CD14-positive monocyte (primary cell): ENCODE measurements at regions not wholly inside any gene's neighbourhood (a gene's known extent, or its start where the extent isn't known, plus 50 kb on each side); places are given as distances from the start of the nearest gene placed in this dataset.

Source experiments
- DNase-seq, 3 donors: peaks; one replicate each; pipeline ENCODE4 v3.0.0-alpha.2; 2011 to 2022
- H2AFZ ChIP-seq: 2 replicates; pipeline ENCODE4 v1.6.0; 2012; ENCODE audit warnings: mild to moderate bottlenecking, low read depth, low read length, inconsistent platforms; ENCODE audit not compliant: insufficient read depth, poor library complexity, severe bottlenecking
- H3K27ac ChIP-seq, 2 donors: 1 replicate in 1 of 2; 2 replicates in 1 of 2; pipeline ENCODE4 v1.5.1; 2012 to 2013; ENCODE audit warnings: low read length in 2 of 2, control low read depth in 1 of 2, inconsistent platforms in 1 of 2, low read depth in 1 of 2, mild to moderate bottlenecking in 1 of 2
- H3K27me3 ChIP-seq, 2 donors: one replicate each; pipeline versions ENCODE4 v1.6.0 to v1.6.1; 2011 to 2013; ENCODE audit warnings: low read length in 2 of 2; ENCODE audit not compliant: control insufficient read depth in 2 of 2, insufficient read depth in 2 of 2
- H3K36me3 ChIP-seq, 2 donors: replicated peaks in 1 of 2; 1 replicate in 1 of 2; 2 replicates in 1 of 2; pipeline versions ENCODE4 v1.5.1 to v1.6.1; 2012 to 2013; ENCODE audit warnings: low read length in 2 of 2, control low read depth in 1 of 2, inconsistent platforms in 1 of 2, mild to moderate bottlenecking in 1 of 2; ENCODE audit not compliant: insufficient read depth in 2 of 2, control insufficient read depth in 1 of 2
- H3K4me1 ChIP-seq, 2 donors: 1 replicate in 1 of 2; 2 replicates in 1 of 2; pipeline versions ENCODE4 v1.5.1 to v1.6.1; 2012 to 2013; ENCODE audit warnings: low read length in 2 of 2, control low read depth in 1 of 2, inconsistent platforms in 1 of 2, mild to moderate bottlenecking in 1 of 2, moderate library complexity in 1 of 2; ENCODE audit not compliant: insufficient read depth in 2 of 2, control insufficient read depth in 1 of 2
- H3K4me2 ChIP-seq: replicated peaks from 2 replicates; pipeline ENCODE3; 2012; ENCODE audit warnings: low read length, moderate library complexity, mild to moderate bottlenecking; ENCODE audit not compliant: poor library complexity, severe bottlenecking; ENCODE audit errors: extremely low read depth
- H3K4me3 ChIP-seq, 3 experiments: fragments of 200-600 bp in 1 of 3; sonication (generic) in 1 of 3; replicated peaks in 1 of 3; 1 replicate in 2 of 3; 2 replicates in 1 of 3; pipeline ENCODE4 v1.5.1; 2011 to 2013; ENCODE audit warnings: low read length in 3 of 3, mild to moderate bottlenecking in 3 of 3, control low read depth in 2 of 3, low read depth in 2 of 3, inconsistent platforms in 1 of 3, moderate library complexity in 1 of 3
- H3K79me2 ChIP-seq: 2 replicates; pipeline ENCODE4 v1.6.0; 2012; ENCODE audit warnings: mild to moderate bottlenecking, control low read depth, inconsistent platforms, low read length, moderate library complexity; ENCODE audit not compliant: insufficient read depth
- H3K9ac ChIP-seq: 2 replicates; pipeline ENCODE4 v1.6.0; 2017; ENCODE audit warnings: low read length, mild to moderate bottlenecking; ENCODE audit not compliant: insufficient read depth, poor library complexity, severe bottlenecking
- H3K9me3 ChIP-seq, 2 donors: replicated peaks in 1 of 2; 1 replicate in 1 of 2; 2 replicates in 1 of 2; pipeline versions ENCODE4 v1.5.1 to v1.6.1; 2012 to 2013; ENCODE audit warnings: low read length in 2 of 2, control low read depth in 1 of 2; ENCODE audit not compliant: control insufficient read depth in 1 of 2, insufficient read depth in 1 of 2
- H4K20me1 ChIP-seq: 2 replicates; pipeline ENCODE4 v1.6.0; 2012; ENCODE audit warnings: mild to moderate bottlenecking, low read length, control low read depth, moderate library complexity; ENCODE audit not compliant: insufficient read depth
- H3K27ac Mint-ChIP-seq, 7 donors: one replicate each; pipeline ENCODE4 v1.8.0; 2020; ENCODE audit warnings: mild to moderate bottlenecking in 7 of 7, mixed read lengths in 7 of 7, moderate library complexity in 6 of 7, inconsistent platforms in 2 of 7
- H3K27me3 Mint-ChIP-seq, 3 donors: one replicate each; pipeline ENCODE4 v1.8.0; 2021 to 2022; ENCODE audit warnings: low read depth in 3 of 3, mild to moderate bottlenecking in 3 of 3, mixed read lengths in 3 of 3, moderate library complexity in 3 of 3, inconsistent platforms in 1 of 3
- H3K36me3 Mint-ChIP-seq, 2 donors: one replicate each; pipeline ENCODE4 v1.8.0; 2020; ENCODE audit warnings: mixed read lengths in 2 of 2, inconsistent platforms in 1 of 2, mild to moderate bottlenecking in 1 of 2
- H3K4me1 Mint-ChIP-seq: one replicate; pipeline ENCODE4 v1.8.0; 2020; ENCODE audit warnings: mild to moderate bottlenecking, mixed read lengths
- H3K4me3 Mint-ChIP-seq, 2 donors: one replicate each; pipeline ENCODE4 v1.8.0; 2020; ENCODE audit warnings: mild to moderate bottlenecking in 2 of 2, mixed read lengths in 2 of 2, moderate library complexity in 1 of 2
- H3K9me3 Mint-ChIP-seq, 7 donors: one replicate each; pipeline ENCODE4 v1.8.0; 2020 to 2022; ENCODE audit warnings: mixed read lengths in 7 of 7, mild to moderate bottlenecking in 6 of 7, moderate library complexity in 6 of 7, inconsistent platforms in 2 of 7
- WGBS: methylation state at CpG from one replicate; pipeline ENCODE4 v1.1.5; 2013; ENCODE audit warnings: missing lambda C conversion rate; ENCODE audit not compliant: insufficient coverage; 5-methylcytosine and 5-hydroxymethylcytosine counted together
- intact Hi-C, 2 donors: fragments of 100-400 bp; cut with micrococcal nuclease; formaldehyde crosslinking; loops; one replicate each; pipeline versions ENCODE4 v1.15.0 to v1.15.1; 2023
- TF ChIP-seq, protein P1 (sequence below): fragments of 200-600 bp; IDR thresholded peaks from one replicate; pipeline ENCODE4 v1.8.0; 2022; ENCODE audit warnings: antibody characterized with exemption, mild to moderate bottlenecking

GRCh38 chr9:105855987-105856386, 161.6 kb downstream of the TMEM38B start:
- H3K4me3 ChIP-seq, result no peak overlapping the region
- no peak overlapping the region for H3K9ac ChIP-seq
- TF ChIP-seq, protein P1, sequence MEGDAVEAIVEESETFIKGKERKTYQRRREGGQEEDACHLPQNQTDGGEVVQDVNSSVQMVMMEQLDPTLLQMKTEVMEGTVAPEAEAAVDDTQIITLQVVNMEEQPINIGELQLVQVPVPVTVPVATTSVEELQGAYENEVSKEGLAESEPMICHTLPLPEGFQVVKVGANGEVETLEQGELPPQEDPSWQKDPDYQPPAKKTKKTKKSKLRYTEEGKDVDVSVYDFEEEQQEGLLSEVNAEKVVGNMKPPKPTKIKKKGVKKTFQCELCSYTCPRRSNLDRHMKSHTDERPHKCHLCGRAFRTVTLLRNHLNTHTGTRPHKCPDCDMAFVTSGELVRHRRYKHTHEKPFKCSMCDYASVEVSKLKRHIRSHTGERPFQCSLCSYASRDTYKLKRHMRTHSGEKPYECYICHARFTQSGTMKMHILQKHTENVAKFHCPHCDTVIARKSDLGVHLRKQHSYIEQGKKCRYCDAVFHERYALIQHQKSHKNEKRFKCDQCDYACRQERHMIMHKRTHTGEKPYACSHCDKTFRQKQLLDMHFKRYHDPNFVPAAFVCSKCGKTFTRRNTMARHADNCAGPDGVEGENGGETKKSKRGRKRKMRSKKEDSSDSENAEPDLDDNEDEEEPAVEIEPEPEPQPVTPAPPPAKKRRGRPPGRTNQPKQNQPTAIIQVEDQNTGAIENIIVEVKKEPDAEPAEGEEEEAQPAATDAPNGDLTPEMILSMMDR, result no peak
- H3K4me3 Mint-ChIP-seq, result no peak overlapping the region
- no peak for DNase-seq
- H3K4me2 ChIP-seq, result no peak overlapping the region
- no peak overlapping the region for H3K27ac ChIP-seq
- H4K20me1 ChIP-seq, result no peaks in the 10 kb centered on the region
- H3K4me1 ChIP-seq, result peaks cover 0 to 9% of the 10 kb centered on the region in 2 donors
- H2AFZ ChIP-seq, result no peak overlapping the region
- intact Hi-C loops, result loop anchor here in 1 of 2 donors (10.0 kb wide), 1 partner anchor 59 kb away; no protein-coding TSS in a partner anchor
- peaks cover 16% of the 10 kb centered on the region for H3K4me1 Mint-ChIP-seq
- H3K9me3 ChIP-seq, result peaks cover 0 to 3% of the 10 kb centered on the region in 2 donors
- no peaks in the 10 kb centered on the region for H3K79me2 ChIP-seq
- no peaks in the 10 kb centered on the region for H3K36me3 Mint-ChIP-seq
- H3K27me3 ChIP-seq, result no peaks in the 10 kb centered on the region
- peaks cover 3 to 4% (median 3%) of the 10 kb centered on the region in 3 donors for H3K27me3 Mint-ChIP-seq
- H3K36me3 ChIP-seq, result no peaks in the 10 kb centered on the region
- no peak overlapping the region for H3K27ac Mint-ChIP-seq
- H3K9me3 Mint-ChIP-seq, result peaks cover 4 to 10% (median 7%) of the 10 kb centered on the region in 7 donors
- 100% methylated on average over 2 of the region's 3 CpGs for WGBS

GRCh38 chr9:105858006-105858690, 163.8 kb downstream of the TMEM38B start:
- peaks cover 0 to 5% (median 0%) of the 10 kb centered on the region in 7 donors for H3K9me3 Mint-ChIP-seq
- peaks cover 3 to 4% (median 3%) of the 10 kb centered on the region in 3 donors for H3K27me3 Mint-ChIP-seq
- no peaks in the 10 kb centered on the region for H3K9me3 ChIP-seq
- H2AFZ ChIP-seq, result no peak overlapping the region
- H3K36me3 Mint-ChIP-seq, result no peaks in the 10 kb centered on the region
- H3K4me2 ChIP-seq, result no peak overlapping the region
- no peaks in the 10 kb centered on the region for H3K36me3 ChIP-seq
- H3K4me3 ChIP-seq, result no peak overlapping the region
- peaks cover 0 to 9% of the 10 kb centered on the region in 2 donors for H3K4me1 ChIP-seq
- TF ChIP-seq, protein P1, result no peak
- H3K4me1 Mint-ChIP-seq, result peaks cover 16% of the 10 kb centered on the region
- no peak overlapping the region for H3K9ac ChIP-seq
- H3K27me3 ChIP-seq, result no peaks in the 10 kb centered on the region
- H3K4me3 Mint-ChIP-seq, result no peak overlapping the region
- no peaks in the 10 kb centered on the region for H4K20me1 ChIP-seq
- intact Hi-C loops, result loop anchor here in 1 of 2 donors (10.0 kb wide), 1 partner anchor 57 kb away; no protein-coding TSS in a partner anchor
- no peak overlapping the region for H3K27ac Mint-ChIP-seq
- no peak for DNase-seq
- no CpG with 5 or more reads among the region's 1 CpG for WGBS
- H3K79me2 ChIP-seq, result no peaks in the 10 kb centered on the region
- no peak overlapping the region for H3K27ac ChIP-seq
